HG03354 (cell line): ENCODE measurements at regions not wholly inside any gene's neighbourhood (a gene's known extent, or its start where the extent isn't known, plus 50 kb on each side); places are given as distances from the start of the nearest gene placed in this dataset.
"Not testable (repeated sequence)": the region's sequence is repeated elsewhere in the genome, so short reads cannot be mapped to it uniquely, and the experiment has no call there.

Experiments
- ATAC-seq: cut with Tn5 transposase; IDR thresholded peaks from one replicate; pipeline ENCODE4 v1.9.1; 2021; ENCODE audit warnings: mild to moderate bottlenecking; ENCODE audit not compliant: unreplicated experiment, poor library complexity, severe bottlenecking

DNA sequence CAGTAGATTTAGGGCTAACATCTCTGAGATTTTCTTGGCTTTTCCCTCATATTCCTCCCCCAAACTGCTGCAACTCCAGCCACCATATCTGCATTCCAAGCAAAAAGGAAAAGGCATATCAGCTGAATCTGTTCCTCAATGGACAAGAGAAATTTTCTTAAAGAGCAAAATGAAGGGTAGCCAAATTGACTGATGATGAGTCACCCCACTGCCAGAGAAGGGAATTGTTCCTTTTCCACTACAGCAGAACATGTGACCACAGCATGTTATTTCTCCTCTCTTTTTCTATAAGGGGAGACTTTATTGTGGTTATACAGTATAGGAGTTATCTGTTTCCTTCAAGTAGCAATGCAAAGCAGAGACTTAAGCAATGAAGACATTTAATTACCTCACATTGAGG is 172.5 kb downstream of the MTHFS start:
- ATAC-seq: no peak

DNA sequence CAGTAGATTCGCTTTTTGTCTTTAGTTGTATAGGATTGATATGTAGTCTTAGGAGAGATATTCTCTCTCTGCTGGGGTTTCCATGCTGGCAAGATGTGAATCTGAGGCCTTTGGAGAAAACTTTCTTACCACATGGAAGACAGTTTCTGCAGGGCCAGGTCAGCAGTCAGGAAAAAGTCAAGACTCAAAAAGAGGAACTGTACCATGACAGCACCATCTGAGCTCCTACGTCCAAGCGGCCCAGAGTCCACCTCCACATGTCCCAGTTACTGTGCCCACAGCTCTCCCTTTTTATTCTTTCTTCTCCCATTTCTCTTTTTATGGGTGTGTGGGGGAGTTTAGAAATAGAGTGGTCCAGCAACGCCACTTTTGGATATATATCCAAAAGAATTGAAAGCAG is 172.0 kb downstream of the MTHFS start:
- ATAC-seq: no peak

DNA sequence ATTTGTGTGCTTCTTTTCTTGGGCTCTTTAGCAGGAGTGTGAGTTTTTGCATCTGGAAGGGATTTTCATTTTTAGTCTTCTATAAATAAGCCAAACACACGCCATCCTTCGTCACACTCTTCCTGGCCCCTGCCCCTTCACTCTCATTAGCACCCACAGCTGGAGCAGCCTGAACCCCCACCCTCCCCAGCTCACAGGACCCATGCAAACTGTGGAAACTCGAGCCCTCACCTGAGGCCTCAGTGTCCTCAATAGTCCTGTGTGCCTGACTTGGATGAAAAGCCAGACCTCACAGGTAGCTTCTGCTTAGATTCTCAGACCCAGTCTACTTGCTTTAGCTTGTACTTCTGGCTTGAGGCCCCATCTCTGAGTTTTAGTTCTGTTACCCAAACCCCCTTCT is 167.9 kb downstream of the MTHFS start:
- no peak for ATAC-seq

DNA sequence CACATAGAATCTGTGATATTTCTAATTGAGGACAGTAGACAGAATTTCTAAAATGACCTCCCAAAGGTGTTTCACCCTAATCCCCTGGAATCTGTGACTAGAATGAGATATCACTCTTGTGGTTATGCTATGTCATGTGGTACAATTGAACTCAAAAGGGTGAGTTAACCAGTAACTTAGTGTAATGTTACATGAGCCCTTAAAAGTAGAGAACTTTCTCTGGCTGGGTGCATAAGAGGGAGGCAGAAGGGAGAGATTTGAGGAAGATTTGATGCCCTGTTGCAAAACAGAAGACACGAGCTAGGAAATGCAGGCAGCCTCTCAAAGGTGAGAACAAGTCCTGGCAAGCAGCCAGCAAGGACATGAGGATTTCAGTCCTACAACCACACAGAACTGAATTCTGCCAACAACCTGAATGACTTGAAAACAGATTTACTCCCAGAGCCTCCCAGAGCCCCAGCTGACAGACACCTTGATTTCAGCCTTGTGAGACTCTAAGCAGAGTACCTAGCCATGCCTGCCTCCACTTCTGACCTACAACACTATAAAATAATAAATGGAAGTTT is 160.3 kb downstream of the MTHFS start:
- no peak for ATAC-seq

DNA sequence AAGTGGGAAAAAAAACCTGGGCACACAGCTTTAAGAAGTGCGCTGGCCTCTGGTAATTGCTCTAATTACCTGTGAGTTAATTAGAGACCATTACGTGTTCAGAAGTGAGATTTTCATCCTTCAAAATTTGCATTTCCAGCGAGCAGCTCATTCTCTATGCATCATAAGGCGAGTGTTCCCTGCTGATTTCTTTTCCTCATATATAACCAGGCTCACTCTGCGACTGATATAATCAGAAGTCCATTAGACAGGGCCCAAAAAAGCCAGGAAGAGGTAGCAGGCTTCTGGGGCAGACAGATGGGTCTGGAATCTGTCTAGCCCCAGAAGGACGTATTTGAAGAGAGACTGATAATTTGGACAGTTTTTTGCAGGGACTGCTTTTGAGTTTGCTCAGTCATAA is 158.7 kb downstream of the MTHFS start:
- ATAC-seq: no peak

DNA sequence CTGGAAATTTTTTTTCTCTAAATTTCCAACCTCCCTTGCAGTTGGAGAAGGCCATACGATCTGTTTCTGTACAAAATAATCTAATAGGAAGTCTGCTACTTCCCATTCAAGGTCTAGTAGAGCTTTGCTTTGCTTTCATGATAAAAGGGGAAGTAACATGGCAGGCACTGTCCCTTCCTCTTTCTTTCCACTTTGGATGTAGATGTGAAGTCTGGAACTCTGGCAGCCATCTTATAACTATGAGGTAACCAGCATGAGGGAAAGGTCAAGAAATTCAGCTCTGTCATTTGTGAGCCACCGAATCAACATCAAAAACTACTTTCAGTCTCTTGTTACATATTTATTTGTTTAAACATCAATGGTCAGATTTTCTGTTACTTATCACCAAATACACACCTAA is 156.3 kb downstream of the MTHFS start:
- ATAC-seq: no peak

DNA sequence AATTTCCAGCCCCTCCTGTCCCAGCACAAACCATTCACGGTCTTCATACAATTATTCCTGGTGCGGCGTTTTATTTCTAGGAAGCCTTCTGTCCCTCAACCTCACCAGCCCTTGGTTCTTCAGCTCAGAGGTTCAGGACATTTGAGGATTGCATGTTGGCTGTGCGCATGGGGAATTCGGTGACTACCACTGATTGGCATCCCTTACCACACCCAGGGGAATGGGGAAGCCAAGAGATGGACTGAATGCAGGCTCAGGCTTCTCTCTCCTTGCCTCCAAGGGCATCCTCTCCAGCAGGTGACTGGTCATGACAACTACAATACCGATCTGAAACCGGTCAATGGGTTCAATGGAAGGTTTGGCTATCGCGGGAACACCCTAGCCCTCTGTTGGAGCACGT is 153.8 kb downstream of the MTHFS start:
- ATAC-seq: no peak

DNA sequence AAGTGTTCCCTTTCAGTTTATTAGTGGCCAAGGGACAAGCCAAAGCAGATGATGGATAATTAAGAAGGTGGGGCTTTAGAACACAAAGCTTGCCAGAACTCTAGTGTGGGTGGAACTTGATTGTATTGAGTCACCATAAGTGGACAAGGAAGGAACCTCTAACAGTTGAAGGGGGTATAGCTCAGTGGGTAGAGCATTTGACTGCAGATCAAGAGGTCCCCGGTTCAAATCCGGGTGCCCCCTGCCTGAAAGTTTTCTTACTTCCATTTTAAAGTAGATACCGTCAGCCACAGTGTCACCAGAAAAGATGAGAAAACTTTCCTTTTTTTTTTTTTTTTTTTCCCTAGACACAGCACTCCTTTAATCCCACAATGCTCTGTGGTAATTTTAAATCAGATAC is 152.3 kb downstream of the MTHFS start:
- not testable (repeated sequence) for ATAC-seq

DNA sequence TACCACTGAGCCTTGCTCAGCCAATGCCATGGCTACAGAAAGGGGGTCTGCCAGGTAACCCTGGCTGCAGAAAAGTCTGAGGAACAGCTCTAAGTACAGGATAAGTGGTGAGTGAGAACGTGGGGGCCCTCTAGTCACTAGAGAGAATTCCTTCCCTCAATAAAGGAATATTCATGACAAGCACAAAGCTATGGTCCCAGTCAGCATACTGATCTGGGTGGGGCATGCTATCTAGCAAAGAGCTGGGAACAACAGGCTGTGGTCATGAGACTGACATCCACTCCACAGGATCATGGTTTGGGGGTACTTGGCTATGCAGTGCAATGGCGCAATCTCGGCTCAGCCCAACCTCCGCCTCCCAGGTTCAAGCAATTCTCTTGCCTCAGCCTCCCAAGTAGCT is 140.4 kb downstream of the MTHFS start:
- ATAC-seq: no peak

DNA sequence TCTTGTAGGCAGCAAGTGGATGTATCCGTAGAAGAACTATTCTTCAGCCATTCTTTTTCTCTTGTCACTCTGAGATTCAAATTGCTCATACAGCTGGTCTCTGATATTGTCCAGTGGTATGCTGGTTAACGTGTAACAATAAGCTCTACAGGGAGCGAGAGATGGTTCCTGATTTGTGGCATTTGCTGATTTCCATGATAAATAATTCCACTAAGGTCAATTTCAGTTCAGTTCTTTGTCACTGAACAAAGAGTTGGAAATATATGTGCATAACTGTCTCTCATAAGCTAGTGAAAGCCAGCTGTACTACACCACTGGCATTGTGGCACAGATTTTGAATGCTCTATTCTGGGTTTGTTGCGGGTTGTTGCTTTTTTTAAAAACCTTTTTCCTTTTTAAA is 131.7 kb downstream of the MTHFS start:
- ATAC-seq: no peak

DNA sequence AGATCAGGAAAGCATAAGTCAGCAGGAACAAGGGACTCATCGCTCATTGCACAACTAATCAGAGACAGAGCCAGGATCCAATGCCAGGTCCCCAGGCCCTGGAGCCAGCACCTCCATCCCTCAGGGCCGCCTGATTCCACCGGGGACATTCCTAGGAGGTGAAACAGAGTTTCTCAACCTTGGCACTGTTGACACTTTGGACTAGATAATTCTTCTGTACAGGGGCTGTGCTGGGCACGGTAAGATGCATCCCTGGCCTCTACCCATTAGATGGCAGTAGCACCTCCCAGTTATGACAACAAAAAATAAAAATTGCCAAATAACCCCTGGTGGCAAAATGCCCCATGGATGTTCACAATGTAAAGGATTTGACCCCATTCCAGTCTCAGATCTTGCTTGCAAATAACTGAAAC is 127.7 kb downstream of the MTHFS start:
- ATAC-seq: no peak

DNA sequence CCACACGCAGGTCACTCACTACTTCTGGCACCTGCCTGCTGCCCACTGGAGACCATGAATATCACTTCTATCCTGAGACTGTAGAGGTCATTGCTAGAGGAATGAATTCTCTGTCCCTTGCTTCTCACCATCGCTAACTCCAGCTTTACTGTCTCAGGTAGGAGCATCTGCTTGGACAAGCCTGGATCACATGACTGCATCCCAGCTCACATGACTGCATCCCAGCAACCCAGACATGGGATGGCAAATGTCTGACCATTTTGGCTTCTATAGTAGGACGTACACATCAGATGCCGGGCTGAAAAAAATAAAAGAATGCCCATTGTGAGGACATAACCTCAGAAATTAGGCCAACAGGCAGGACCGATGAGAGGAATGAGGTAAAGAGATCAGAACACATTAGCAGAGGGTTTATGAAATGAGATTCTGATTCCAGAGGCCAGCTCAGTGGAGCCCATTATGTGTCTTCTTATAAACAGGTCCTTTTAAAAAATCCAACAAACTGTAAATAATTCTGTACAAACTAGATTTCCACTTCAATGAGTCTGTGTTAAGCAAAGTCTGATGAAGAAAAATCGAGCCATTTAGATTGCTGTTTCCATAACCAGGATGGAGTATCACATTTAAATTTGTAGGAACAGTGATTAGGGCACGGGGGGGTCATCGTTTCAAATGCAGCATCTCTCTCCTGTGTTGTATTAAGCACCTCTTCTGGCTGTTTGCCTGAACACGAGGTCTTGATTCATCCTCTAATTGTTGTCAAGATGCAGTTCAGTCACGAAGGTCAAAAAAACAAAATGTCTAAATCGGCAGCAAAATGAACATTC is 126.7 kb downstream of the MTHFS start:
- no peak for ATAC-seq

DNA sequence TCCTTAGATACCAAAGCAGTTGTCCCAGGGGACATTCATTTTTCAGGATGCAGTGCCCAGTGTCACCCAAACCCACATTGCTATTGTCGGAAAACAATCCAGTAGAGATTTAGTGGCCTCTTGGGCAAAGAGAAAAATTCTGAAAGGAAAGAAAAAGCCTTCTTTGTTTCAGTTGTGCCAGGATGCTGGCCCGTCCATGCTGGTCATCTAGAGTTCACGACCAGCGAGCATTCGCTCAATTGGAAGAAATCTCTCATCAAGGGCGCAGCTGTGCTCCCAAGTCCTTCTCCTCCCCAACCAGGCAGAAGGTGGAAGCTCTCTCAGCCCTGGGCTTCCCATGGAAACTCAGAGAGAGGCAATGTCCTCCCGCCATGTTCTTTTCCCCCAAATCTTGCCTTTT is 123.7 kb downstream of the MTHFS start:
- ATAC-seq: no peak

DNA sequence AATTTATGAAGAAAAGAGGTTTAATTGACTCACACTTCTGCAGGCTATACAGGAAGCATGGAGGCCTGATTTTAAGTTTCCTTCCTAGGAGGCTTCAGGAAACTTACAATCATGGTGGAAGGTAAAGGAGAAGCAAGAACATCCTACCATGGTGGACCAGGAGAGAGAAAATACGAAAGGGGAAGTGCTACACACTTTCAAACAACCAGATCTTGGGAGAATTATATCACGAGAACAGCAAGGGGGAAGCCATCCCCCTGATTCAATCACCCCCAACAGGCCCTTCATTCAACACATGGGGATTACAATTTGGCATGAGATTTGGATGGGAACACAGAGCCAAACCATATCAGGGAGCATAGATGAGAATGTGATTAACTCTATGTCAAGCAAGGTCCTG is 121.0 kb downstream of the MTHFS start:
- no peak for ATAC-seq

DNA sequence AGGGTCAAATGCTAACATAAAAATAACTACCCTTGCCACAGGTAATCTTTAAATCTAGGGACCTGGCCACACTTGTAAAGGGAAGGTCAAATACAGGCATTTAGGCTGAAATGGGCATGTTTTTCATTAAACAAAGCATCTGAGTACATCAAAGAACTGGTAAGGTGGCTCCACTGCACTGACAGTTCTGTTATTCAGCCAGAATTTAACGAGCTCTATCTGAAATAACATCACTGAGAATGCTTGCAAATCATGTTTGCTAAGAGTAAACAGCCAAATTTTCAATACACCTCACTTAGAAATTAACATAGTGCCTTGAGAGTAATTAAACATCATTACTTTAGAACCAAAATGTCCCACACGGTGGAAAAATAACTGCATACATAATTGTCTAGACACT is 118.9 kb downstream of the MTHFS start:
- no peak for ATAC-seq

DNA sequence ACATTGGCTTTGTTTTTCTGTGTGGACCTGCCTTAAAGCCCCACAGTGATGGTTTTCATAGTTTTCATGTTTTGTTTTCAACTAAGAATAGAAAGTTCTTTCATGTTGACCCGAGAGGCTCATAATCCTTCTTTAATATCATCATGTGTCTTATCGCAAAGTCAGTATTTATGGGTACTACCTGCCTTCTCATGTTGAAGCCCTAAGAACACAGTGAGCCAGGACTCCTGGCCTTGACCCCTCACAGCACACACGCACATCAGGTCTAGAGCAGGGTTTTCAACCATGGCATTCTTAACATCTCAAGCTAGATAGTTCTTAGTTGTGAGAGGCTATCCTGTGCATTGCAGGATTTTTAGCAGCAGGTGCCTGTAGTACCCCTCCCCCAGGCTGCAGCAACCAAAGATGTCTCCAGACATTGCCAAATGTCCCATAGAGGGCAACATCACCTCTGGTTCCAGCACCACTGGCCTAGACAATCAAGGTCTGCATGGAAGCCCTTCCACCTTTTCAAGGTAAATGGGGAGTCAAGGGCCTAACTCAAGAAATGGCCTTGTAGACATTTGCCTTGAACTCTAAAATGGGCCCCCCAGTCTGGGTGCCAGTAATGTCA is 118.3 kb downstream of the MTHFS start:
- ATAC-seq: no peak

DNA sequence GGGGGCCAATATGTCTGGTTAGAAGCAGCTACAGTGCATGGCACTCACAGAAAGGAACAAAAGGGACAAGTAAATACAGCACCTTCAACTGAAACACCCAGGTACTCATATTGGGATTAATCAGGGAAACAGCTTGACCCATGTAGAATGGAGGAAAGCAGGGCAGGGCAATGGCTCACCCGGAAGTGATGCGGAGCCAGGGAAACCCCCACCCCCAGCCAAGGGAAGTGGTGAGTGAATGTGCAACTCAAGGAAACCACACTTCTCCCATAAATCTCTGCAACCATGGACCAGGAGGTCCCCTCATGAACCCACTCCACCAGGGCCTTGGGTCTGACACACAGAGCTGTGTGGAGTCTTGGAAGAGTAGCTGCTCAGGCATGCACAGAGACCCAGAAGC is 117.1 kb downstream of the MTHFS start:
- no peak for ATAC-seq

DNA sequence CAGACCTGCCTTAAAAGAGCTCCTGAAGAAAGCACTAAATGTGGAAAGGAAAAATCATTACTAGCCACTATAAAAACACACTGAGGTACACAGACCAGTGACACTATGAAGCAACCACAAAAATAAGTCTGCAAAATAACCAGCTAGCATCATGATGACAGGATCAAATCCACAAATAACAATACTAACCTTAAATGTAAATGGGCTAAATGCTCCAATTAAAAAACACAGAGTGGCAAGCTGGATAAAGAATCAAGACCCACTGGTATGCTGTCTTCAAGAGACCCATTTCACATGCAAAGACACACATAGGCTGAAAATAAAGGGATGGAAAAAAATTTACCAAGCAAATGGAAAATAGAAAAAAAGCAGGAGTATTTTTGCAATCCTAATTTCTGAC is 114.5 kb downstream of the MTHFS start:
- not testable (repeated sequence) for ATAC-seq
